Coronary artery (tissue), 2 donors: ENCODE measurements at regions not wholly inside any gene's neighbourhood (a gene's known extent, or its start where the extent isn't known, plus 50 kb on each side); places are given as distances from the start of the nearest gene placed in this dataset.

Source experiments
- DNase-seq: peaks from one replicate; pipeline ENCODE4 v3.0.0-alpha.2; 2017; ENCODE audit warnings: low spot score
- H3K27ac ChIP-seq, 2 donors: fragments of 200-600 bp; sonication (generic); one replicate each; pipeline ENCODE4 v1.5.1; 2016 to 2019
- H3K4me3 ChIP-seq: fragments of 200-600 bp; sonication (generic); 2 replicates; pipeline ENCODE4 v1.5.1; 2016; ENCODE audit warnings: mild to moderate bottlenecking, moderate library complexity
- TF ChIP-seq, protein P1 (sequence below): fragments of 200-600 bp; sonication (generic); IDR thresholded peaks from one replicate; pipeline ENCODE4 v1.5.1; 2019; ENCODE audit warnings: antibody characterized with exemption

DNA sequence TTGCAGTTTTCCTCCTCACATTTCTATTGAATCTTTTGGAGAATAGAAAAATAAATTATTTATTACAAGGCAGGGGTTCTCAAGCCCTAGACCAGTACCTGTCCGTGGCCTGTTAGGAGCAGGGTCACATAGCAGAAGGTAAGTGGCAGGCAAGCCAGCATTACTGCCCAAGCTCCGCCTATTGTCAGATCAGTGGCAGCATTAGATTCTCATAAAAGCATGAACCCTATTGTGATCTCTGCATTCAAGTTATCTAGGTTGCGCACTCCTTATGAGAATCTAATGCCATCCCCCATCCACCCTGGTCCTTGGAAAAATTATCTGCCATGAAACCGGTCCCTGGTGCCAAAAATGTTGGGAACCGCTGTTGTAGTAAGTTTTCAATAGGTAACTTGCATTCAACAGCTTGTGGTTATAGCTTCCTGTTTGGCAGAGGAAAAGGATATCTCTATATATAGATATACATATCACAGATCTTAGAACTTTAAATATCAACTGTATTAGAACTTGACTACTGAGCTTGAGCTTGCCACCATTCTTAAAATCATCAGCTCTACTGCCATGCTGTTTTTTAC lies 165.1 kb downstream of the AHR start:
- no peak for DNase-seq
- TF ChIP-seq, protein P1, sequence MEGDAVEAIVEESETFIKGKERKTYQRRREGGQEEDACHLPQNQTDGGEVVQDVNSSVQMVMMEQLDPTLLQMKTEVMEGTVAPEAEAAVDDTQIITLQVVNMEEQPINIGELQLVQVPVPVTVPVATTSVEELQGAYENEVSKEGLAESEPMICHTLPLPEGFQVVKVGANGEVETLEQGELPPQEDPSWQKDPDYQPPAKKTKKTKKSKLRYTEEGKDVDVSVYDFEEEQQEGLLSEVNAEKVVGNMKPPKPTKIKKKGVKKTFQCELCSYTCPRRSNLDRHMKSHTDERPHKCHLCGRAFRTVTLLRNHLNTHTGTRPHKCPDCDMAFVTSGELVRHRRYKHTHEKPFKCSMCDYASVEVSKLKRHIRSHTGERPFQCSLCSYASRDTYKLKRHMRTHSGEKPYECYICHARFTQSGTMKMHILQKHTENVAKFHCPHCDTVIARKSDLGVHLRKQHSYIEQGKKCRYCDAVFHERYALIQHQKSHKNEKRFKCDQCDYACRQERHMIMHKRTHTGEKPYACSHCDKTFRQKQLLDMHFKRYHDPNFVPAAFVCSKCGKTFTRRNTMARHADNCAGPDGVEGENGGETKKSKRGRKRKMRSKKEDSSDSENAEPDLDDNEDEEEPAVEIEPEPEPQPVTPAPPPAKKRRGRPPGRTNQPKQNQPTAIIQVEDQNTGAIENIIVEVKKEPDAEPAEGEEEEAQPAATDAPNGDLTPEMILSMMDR = no peak
- H3K27ac ChIP-seq = no peak overlapping the region
- H3K4me3 ChIP-seq = no peak overlapping the region

DNA sequence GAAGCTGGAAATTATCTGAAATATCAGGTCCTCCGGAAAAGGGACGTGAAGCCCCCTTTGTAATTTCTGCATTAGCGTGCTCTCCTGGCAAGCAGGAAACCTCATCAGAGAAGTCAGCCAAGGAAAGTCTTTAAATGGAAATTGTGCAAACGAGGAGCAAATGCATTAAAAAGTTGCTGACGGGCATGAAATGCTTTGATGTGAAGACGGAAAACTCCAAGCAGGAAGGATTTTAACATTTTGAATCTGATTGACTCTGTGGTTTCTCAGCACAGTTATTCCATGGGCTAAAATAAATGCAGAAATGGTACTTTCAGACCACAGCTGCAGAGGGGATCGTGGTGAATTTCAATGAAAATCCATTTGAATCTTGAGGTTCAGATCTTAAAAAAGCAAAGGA lies 167.8 kb downstream of the AHR start:
- TF ChIP-seq, protein P1 = no peak
- peak overlapping the region; percentile 17 for H3K4me3 ChIP-seq
- no peak for DNase-seq

DNA sequence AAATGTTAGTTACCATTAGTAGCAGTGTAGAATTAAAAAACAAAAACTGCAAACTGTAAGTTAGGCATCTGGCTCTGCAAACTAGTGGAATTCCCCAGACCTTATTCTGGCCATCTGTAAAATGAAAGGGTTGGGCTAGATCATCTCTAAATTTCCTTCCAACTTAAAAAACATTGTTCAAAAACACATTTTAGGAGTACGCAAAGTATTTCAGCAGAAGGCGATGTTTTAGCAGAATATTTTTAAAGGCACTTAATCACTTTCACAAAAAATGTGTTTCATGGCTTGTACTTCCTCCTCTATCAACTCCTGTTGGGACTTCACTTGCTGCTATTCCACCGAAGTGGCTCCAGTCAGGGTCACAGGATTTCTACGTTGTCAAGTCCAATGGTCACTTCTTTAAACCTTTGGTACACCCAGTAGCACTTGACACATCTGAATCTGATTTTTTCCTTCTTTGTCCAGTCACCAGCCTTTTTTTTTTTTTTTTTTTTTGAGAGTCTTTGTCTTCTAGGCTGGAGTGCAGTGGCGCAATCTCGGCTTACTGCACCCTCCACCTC lies 169.0 kb downstream of the AHR start:
- no peak for DNase-seq
- TF ChIP-seq, protein P1 = no peak
- no peak overlapping the region for H3K4me3 ChIP-seq
- no peak overlapping the region for H3K27ac ChIP-seq

More for the DNA sequence above, 167.8 kb downstream of the AHR start:
- no peak overlapping the region for H3K27ac ChIP-seq

DNA sequence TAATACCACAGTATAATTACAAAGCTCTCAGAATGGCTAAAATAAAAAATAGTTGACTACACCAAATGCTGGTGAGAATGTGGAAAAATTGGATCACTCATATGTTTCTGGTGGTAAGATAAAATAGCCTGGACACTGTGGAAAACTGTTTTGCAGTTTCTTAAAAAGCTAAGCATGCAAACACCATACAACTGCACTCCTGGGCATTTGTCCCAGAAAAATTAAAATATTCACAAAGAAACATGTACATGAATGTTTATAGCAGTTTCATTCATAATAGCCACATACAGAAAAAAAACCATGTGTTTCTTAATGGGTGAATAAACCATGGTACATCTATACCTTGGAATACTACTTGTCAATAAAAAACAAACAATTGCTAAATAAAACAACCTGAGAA lies 172.9 kb downstream of the AHR start:
- TF ChIP-seq, protein P1 = no peak
- DNase-seq = no peak
- Histone ChIP-seq H3K27ac (no peak overlapping the region), H3K4me3 (no peak overlapping the region)

DNA sequence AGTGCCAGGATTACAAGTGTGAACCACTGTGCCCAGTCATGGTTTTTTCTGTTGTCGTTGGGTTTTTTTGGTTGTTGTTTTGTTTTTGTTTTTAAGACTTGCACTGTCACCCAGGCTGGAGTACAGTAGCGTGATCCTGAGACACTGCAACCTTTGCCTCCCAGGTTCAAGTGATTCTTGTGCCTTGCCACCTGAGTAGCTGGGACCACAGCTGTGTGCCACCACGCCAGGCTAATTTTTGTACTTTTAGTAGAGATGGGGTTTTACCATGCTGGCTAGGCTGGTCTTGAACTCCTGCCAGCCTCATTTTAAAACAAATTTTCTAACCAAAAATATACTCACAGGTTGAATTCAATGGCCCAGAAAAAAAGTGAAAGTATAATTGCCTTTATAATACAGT lies 174.1 kb downstream of the AHR start:
- Histone ChIP-seq H3K27ac (no peak overlapping the region), H3K4me3 (no peak overlapping the region)
- DNase-seq = no peak
- TF ChIP-seq, protein P1 = no peak

DNA sequence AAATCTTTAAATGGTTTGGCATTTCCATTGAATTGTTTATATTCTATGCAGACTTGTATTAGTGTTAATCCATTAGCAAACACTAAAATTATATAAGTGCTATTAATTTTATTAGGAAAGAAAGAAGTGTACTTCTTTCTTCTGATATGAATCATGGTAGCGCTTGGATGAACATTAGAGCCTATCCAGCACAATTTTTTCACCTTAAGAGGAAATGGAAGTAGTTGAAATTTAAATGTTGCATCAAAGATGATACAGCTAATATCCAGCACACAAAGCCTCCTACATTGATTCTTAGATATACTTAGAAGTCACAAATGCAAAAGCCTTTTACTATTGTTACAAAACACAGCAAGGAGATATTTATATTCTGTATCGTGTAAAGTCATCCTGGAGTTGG lies 174.5 kb downstream of the AHR start:
- Histone ChIP-seq H3K4me3 (no peak overlapping the region), H3K27ac (no peak overlapping the region)
- DNase-seq = no peak
- TF ChIP-seq, protein P1 = no peak

DNA sequence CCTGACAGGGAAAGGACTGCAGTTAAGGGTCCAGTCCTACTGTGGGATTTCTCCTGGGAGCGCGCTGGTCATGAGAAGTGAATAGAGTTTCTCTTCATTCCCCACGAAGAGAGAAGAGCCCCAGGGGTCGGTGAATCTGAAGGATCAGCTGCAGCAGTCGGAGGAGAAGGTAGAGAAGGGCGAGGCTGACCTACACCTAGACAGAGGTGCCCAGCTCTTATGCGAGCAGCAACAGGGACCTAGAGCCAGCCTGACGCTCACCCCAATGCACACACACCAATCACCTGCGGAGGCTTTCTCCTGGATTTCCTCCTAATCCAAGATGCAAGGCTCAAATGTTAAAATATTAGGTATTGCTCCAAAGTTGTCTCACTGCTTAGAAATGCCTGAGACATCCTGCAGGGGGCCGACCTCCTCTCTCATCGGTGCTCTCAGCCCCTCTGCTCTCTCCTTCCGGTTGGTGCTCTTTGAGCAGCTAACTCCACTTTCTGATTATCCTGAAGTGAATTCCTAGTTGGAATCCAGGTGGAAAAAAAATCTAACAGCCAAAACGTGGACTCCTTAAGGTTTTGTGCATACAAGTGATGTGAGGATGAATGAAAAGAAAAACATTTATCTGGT lies 176.4 kb downstream of the AHR start:
- TF ChIP-seq, protein P1 = no peak
- DNase-seq = no peak
- Histone ChIP-seq H3K27ac (no peak overlapping the region), H3K4me3 (no peak overlapping the region)
